PC-9 (cell line): ENCODE measurements at regions not wholly inside any gene's neighbourhood (a gene's known extent, or its start where the extent isn't known, plus 50 kb on each side); places are given as distances from the start of the nearest gene placed in this dataset.

Experiments
- BruUV-seq: library from RNA; stranded (reverse); fragments of 400-500 nt; replicated peaks from 2 replicates; lab custom pipeline; 2021; lab: Mats Ljungman, UMichigan
- CTCF ChIA-PET: fragments of 300-600 bp; sonication (Branson Sonifier 250); formaldehyde crosslinking; loops from one replicate; lab custom pipeline; 2022; ENCODE audit warnings: antibody characterized with exemption; lab: Charles Lee
- POLR2A ChIA-PET: fragments of 300-600 bp; sonication (Branson Sonifier 250); formaldehyde crosslinking; loops from one replicate; lab custom pipeline; 2022; ENCODE audit warnings: antibody characterized with exemption; ENCODE audit not compliant: unreplicated experiment; lab: Charles Lee
- DNase-seq, 2 experiments: peaks; one replicate each; pipeline versions ENCODE4 v3.0.0 to v3.0.0-alpha.2; 2015 to 2022; ENCODE audit warnings: mixed read lengths in 1 of 2
- H2AFZ ChIP-seq: fragments of 200-600 bp; sonication (generic); 2 replicates; pipeline ENCODE4 v1.8.1; 2017; ENCODE audit warnings: antibody characterized with exemption
- H3F3A ChIP-seq: fragments of 200-600 bp; sonication (generic); 2 replicates; pipeline ENCODE4 v1.8.1; 2017; ENCODE audit warnings: antibody characterized with exemption, mild to moderate bottlenecking, low read depth; ENCODE audit not compliant: insufficient read depth
- H3K27ac ChIP-seq: fragments of 200-600 bp; sonication (generic); 2 replicates; pipeline ENCODE4 v1.6.1; 2016; ENCODE audit warnings: mixed run types
- H3K27me3 ChIP-seq: fragments of 200-600 bp; sonication (generic); 2 replicates; pipeline ENCODE4 v1.6.1; 2016; ENCODE audit warnings: low read depth, mixed run types; ENCODE audit not compliant: insufficient read depth
- H3K36me3 ChIP-seq: fragments of 200-600 bp; sonication (generic); 2 replicates; pipeline ENCODE4 v1.6.1; 2016; ENCODE audit warnings: low read depth, mixed run types
- H3K4me1 ChIP-seq: fragments of 200-600 bp; sonication (generic); replicated peaks from 2 replicates; pipeline ENCODE4 v1.6.1; 2016; ENCODE audit warnings: mixed run types; ENCODE audit not compliant: insufficient read depth
- H3K4me2 ChIP-seq: fragments of 200-600 bp; sonication (generic); 2 replicates; pipeline ENCODE4 v1.6.1; 2017; ENCODE audit warnings: mixed run types
- H3K4me3 ChIP-seq: fragments of 200-600 bp; sonication (generic); 2 replicates; pipeline ENCODE4 v1.6.1; 2016; ENCODE audit warnings: mixed run types
- H3K79me2 ChIP-seq: fragments of 200-600 bp; sonication (generic); 2 replicates; pipeline ENCODE4 v1.6.1; 2017; ENCODE audit warnings: low read depth, mixed run types
- H3K9me2 ChIP-seq: fragments of 200-600 bp; sonication (generic); 2 replicates; pipeline ENCODE4 v1.8.1; 2017; ENCODE audit warnings: mild to moderate bottlenecking; ENCODE audit not compliant: insufficient read depth
- H3K9me3 ChIP-seq: fragments of 200-600 bp; sonication (generic); 2 replicates; pipeline ENCODE4 v1.8.1; 2016; ENCODE audit warnings: low read depth; ENCODE audit not compliant: insufficient read depth
- H4K20me1 ChIP-seq: fragments of 200-600 bp; sonication (generic); 2 replicates; pipeline ENCODE4 v1.8.1; 2017; ENCODE audit not compliant: insufficient read depth
- CTCF ChIP-seq: fragments of 200-600 bp; sonication (generic); conservative IDR thresholded peaks from 2 replicates; pipeline ENCODE4 v1.6.1; 2017; ENCODE audit warnings: mixed run types, antibody characterized with exemption, mild to moderate bottlenecking, moderate library complexity
- EZH2 ChIP-seq: fragments of 200-600 bp; sonication (generic); IDR thresholded peaks from 2 replicates; pipeline ENCODE4 v1.8.0; 2017; ENCODE audit warnings: antibody characterized with exemption, low read depth
- intact Hi-C: fragments of 100-400 bp; cut with micrococcal nuclease; formaldehyde crosslinking; loops from one replicate; pipeline ENCODE4 v1.10.0; 2022; ENCODE audit not compliant: unreplicated experiment

DNA sequence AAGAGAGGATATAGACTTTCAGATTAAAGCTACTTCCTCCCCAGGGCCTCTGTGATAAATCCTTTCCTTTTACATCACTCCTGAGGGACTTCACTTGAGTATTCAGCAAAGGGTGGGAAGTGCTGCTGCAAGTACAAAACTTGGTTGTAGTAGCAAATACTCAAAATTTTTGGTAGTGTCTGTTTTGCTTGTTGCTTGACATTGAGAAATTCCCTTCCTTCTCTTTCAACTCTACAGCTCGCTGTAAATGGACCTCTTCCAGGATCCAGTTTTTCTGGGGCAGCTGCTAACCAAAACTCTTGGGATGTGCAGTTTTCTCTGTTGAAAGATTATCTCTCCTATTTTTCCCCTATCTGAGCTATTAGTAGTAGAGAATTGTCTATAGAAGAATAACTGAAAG is 472.0 kb downstream of the CD109 start:
- CTCF ChIA-PET: no interaction called here
- no TSS peak for BruUV-seq

GRCh38 chr6:74167511-74167910 is 471.5 kb downstream of the CD109 start:
- H3K9me2 ChIP-seq: no peaks in the 10 kb centered on the region
- no peaks in the 10 kb centered on the region for H3K79me2 ChIP-seq
- ChIA-PET POLR2A (no interaction called here), CTCF (no interaction called here)
- H3K36me3 ChIP-seq: no peaks in the 10 kb centered on the region
- H3K9me3 ChIP-seq: no peaks in the 10 kb centered on the region
- no peaks in the 10 kb centered on the region for H3K4me1 ChIP-seq
- no peak overlapping the region for H3K4me2 ChIP-seq
- H3F3A ChIP-seq: no peaks in the 10 kb centered on the region
- intact Hi-C loops: no loop called here
- DNase-seq: no peak
- no TSS peak for BruUV-seq
- no peak overlapping the region for H3K4me3 ChIP-seq
- no peak overlapping the region for H3K27ac ChIP-seq
- no peak overlapping the region for H2AFZ ChIP-seq
- no peaks in the 10 kb centered on the region for H3K27me3 ChIP-seq
- H4K20me1 ChIP-seq: no peaks in the 10 kb centered on the region
- TF ChIP-seq EZH2: no peak
- TF ChIP-seq CTCF: no peak

More for the DNA sequence above, 472.0 kb downstream of the CD109 start:
- no peaks in the 10 kb centered on the region for H3K9me3 ChIP-seq
- H4K20me1 ChIP-seq: no peaks in the 10 kb centered on the region
- H3K4me3 ChIP-seq: no peak overlapping the region
- no peaks in the 10 kb centered on the region for H3K9me2 ChIP-seq
- no peaks in the 10 kb centered on the region for H3K36me3 ChIP-seq
- no peak for TF ChIP-seq EZH2
- no peak for TF ChIP-seq CTCF
- no peak overlapping the region for H2AFZ ChIP-seq
- DNase-seq: no peak
- H3K27ac ChIP-seq: no peak overlapping the region
- no peaks in the 10 kb centered on the region for H3F3A ChIP-seq
- H3K79me2 ChIP-seq: no peaks in the 10 kb centered on the region
- POLR2A ChIA-PET: interaction anchor here (0.7 kb wide), 1 partner anchor 14 kb away, joined by 3 read pairs; no protein-coding TSS in a partner anchor
- no peak overlapping the region for H3K4me2 ChIP-seq
- no peaks in the 10 kb centered on the region for H3K4me1 ChIP-seq
- H3K27me3 ChIP-seq: no peaks in the 10 kb centered on the region
- intact Hi-C loops: no loop called here

DNA sequence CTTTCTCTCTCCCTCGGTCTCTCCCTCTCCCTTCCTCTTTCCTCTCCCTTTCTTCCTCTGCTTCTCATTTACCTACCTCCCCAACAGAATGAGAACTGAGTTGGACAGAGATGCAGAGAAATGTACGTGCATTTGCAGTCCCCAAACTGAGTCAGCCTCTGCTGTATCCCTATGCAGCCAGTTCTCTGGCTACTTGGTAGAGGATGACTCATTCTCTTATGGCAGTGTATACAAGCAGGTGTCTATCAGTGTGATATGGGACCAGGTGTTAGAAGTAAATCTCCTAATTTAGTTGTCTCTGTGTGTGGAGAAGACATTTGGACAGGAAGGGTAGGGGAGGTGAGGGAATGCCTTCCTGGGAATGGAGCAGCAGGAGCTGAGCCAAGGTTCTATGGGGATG is 470.8 kb downstream of the CD109 start:
- H3K27me3 ChIP-seq: no peaks in the 10 kb centered on the region
- ChIA-PET CTCF (no interaction called here), POLR2A (no interaction called here)
- no peak for DNase-seq
- H2AFZ ChIP-seq: no peak overlapping the region
- H3F3A ChIP-seq: no peaks in the 10 kb centered on the region
- H3K36me3 ChIP-seq: no peaks in the 10 kb centered on the region
- no peaks in the 10 kb centered on the region for H3K79me2 ChIP-seq
- no peak overlapping the region for H3K4me3 ChIP-seq
- no TSS peak for BruUV-seq
- H4K20me1 ChIP-seq: no peaks in the 10 kb centered on the region
- no peaks in the 10 kb centered on the region for H3K4me1 ChIP-seq
- H3K4me2 ChIP-seq: no peak overlapping the region
- no peaks in the 10 kb centered on the region for H3K9me3 ChIP-seq
- intact Hi-C loops: no loop called here
- no peak for TF ChIP-seq CTCF
- no peak for TF ChIP-seq EZH2
- no peaks in the 10 kb centered on the region for H3K9me2 ChIP-seq
- no peak overlapping the region for H3K27ac ChIP-seq
